NB4 (cell line): ENCODE measurements at regions not wholly inside any gene's neighbourhood (a gene's known extent, or its start where the extent isn't known, plus 50 kb on each side); places are given as distances from the start of the nearest gene placed in this dataset.

Experiments
- DNase-seq: peaks from one replicate; pipeline ENCODE4 v3.0.0; 2010; ENCODE audit warnings: low read depth
- H3K4me3 ChIP-seq: one replicate; pipeline ENCODE4 v1.5.1; 2011; ENCODE audit warnings: mild to moderate bottlenecking, low read depth, low read length, moderate library complexity
- MYC ChIP-seq: IDR thresholded peaks from 2 replicates; pipeline ENCODE4 v1.6.1; 2011; ENCODE audit warnings: low read depth, low read length
- POLR2A ChIP-seq: IDR thresholded peaks from 2 replicates; pipeline ENCODE4 v1.6.1; 2011; ENCODE audit warnings: mild to moderate bottlenecking; ENCODE audit not compliant: insufficient read length; ENCODE audit errors: extremely low read depth
- TF ChIP-seq, protein P1 (sequence below): IDR thresholded peaks from 2 replicates; pipeline ENCODE4 v1.6.1; 2011; ENCODE audit warnings: low read depth, low read length
- TF ChIP-seq, protein P2 (sequence below): IDR thresholded peaks from one replicate; pipeline ENCODE4 v1.5.1; 2012; ENCODE audit warnings: low read depth, low read length

DNA sequence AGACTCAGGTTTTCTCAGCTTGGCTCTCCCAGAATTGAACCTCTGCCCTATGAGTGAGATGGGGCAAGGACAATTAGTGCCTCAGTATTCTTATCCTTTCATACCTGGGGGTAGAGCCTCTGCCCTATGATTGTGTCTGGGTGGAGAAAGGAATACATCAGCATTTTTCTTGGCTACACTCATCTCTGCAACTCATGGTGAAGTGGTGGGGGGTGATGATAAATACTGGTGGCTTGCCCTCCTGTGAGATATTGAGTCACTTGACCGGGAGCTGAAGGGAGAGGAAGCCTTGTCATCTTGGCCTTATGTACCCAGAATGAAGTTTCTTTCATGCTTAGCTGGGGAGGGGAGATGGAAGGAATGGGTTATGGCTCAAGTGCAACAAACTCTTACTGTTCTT lies 71.3 kb upstream of the ENOX2 start:
- no peak overlapping the region for H3K4me3 ChIP-seq
- TF ChIP-seq, protein P1, sequence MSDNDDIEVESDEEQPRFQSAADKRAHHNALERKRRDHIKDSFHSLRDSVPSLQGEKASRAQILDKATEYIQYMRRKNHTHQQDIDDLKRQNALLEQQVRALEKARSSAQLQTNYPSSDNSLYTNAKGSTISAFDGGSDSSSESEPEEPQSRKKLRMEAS, result no peak
- TF ChIP-seq MYC (no peak), POLR2A (no peak)
- TF ChIP-seq, protein P2, sequence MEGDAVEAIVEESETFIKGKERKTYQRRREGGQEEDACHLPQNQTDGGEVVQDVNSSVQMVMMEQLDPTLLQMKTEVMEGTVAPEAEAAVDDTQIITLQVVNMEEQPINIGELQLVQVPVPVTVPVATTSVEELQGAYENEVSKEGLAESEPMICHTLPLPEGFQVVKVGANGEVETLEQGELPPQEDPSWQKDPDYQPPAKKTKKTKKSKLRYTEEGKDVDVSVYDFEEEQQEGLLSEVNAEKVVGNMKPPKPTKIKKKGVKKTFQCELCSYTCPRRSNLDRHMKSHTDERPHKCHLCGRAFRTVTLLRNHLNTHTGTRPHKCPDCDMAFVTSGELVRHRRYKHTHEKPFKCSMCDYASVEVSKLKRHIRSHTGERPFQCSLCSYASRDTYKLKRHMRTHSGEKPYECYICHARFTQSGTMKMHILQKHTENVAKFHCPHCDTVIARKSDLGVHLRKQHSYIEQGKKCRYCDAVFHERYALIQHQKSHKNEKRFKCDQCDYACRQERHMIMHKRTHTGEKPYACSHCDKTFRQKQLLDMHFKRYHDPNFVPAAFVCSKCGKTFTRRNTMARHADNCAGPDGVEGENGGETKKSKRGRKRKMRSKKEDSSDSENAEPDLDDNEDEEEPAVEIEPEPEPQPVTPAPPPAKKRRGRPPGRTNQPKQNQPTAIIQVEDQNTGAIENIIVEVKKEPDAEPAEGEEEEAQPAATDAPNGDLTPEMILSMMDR, result no peak
- no peak for DNase-seq

DNA sequence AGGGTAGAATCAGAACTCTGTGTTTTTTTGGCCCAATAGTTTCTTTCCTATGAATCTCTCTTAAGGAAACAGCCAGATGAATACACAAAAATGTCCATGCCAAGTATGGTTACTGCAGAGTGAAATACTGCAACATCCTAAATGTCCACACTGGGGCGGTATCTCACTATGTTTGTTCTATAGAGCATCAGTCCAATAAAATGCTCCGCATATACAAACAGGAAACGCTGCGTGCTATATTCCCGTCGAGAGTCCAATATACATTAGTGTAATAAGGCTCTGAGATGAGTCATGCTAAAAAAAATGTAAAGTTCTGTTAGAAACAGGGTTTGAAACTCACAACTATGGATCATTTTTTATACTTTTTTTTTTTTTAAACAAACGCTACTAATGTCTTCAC lies 72.9 kb upstream of the ENOX2 start:
- H3K4me3 ChIP-seq, result no peak overlapping the region
- DNase-seq, result peak; percentile 53
- TF ChIP-seq MYC (no peak), POLR2A (no peak)
- TF ChIP-seq, protein P2, result peak; percentile 40
- TF ChIP-seq, protein P1, result no peak

DNA sequence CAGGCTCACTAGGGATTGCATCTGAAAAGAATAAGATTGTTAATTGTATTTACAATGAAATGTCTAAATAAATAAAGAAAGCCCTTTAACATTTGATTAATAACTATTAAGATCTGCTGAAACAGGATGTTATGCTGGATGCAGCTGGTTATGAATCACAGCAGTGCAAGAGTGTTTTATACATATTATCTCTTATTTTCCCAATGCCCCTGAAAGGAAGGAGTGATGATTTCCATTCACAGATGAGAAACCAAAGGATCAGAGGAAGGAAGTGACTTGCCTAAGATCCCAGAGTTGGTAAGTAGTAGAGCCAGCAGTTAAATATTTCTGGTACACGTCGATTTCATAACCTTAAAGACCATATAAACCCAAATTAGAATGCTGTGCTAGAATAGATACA lies 76.3 kb upstream of the ARHGAP36 start:
- TF ChIP-seq MYC (no peak), POLR2A (no peak)
- TF ChIP-seq, protein P1, result no peak
- TF ChIP-seq, protein P2, result no peak
- DNase-seq, result no peak
- no peak overlapping the region for H3K4me3 ChIP-seq

DNA sequence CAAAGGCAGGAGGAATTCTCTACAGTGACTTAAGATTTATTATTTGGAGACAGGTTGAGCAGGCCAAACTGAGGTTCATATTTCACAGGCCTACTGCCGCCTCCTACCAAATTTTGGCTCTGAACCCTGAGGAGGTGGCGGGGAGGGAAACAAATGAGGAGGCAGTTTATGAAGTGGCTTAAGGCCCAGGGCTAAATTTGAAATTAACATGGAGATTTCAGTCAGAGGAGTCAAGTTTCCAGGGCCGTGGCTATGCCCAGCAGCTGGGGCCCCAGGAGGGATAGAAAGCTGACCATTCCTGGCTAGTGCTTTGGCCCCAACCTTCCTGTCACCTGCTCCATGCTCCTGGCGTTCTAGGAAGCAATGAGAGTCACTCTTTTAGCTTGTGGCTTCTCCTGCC lies 73.4 kb upstream of the ARHGAP36 start:
- H3K4me3 ChIP-seq, result no peak overlapping the region
- TF ChIP-seq, protein P1, result no peak
- DNase-seq, result no peak

DNA sequence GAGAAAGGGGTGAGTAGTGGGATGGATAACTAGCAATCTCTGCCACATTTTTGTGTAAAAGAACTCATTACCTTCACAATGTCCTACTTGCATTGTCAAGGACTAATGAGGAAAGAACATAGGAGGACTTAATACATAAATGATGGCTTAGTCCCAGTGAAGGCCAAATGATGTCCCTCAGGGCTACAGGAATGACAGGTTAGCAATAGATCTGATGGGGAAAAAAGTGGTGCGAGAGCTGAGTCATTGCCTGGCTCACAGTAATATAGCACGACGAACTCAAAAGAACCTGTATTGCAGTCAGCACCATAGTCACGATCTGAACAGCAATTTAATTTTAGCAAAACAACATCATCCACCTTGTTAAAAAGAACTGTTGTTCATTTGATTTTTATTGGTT lies 70.9 kb upstream of the ARHGAP36 start:
- TF ChIP-seq, protein P1, result no peak
- TF ChIP-seq MYC (no peak), POLR2A (no peak)
- TF ChIP-seq, protein P2, result no peak
- no peak overlapping the region for H3K4me3 ChIP-seq
- DNase-seq, result no peak

DNA sequence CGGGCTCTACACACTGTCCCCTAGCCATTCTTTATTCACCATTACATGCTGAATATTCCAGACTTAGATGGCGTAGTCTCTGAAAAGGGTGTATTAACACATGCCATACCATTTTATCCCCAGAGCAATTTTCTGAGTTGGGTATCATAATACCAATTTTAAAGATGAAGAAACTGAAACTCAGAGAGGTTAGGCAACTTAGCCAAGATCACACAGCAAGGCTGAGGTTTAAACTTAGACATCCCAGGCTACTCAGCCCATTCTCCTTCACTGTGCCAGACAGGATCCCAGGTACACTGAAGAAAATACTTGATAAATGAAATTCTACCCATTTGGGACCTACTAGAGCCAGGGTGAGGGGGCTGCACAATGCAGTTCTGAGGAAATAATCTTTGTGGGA lies 67.4 kb upstream of the ARHGAP36 start:
- H3K4me3 ChIP-seq, result no peak overlapping the region
- TF ChIP-seq POLR2A (no peak), MYC (no peak)
- TF ChIP-seq, protein P1, result no peak
- TF ChIP-seq, protein P2, result no peak
- no peak for DNase-seq

DNA sequence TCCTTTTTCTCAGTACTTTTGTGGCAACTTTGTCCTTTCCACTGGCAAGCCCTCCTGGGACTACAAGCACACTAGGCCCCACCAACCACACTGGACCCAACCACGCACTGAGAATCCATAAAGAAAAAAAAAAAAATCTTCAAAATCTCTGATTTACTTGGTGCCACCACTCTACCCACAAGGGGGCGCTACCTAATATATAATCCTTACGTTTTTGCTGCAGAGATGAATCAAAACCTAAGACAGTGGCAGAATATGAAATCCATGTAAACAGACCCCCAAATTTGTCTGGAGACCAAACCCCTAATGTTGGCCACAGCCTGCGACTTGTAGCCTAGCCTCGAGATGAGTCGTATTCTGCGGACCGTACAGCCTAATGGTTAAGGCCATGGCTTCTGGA lies 63.5 kb upstream of the ARHGAP36 start:
- DNase-seq, result peak; percentile 38
- TF ChIP-seq, protein P1, result no peak
- TF ChIP-seq MYC, result no peak
- TF ChIP-seq POLR2A, result no peak
- TF ChIP-seq, protein P2, result peak; percentile 42
- no peak overlapping the region for H3K4me3 ChIP-seq
